ENCODE measurements at regions not wholly inside any gene's neighbourhood (a gene's known extent, or its start where the extent isn't known, plus 50 kb on each side); places are given as distances from the start of the nearest gene placed in this dataset.
"Not testable (repeated sequence)": the region's sequence is repeated elsewhere in the genome, so short reads cannot be mapped to it uniquely, and the experiment has no call there.

DNA sequence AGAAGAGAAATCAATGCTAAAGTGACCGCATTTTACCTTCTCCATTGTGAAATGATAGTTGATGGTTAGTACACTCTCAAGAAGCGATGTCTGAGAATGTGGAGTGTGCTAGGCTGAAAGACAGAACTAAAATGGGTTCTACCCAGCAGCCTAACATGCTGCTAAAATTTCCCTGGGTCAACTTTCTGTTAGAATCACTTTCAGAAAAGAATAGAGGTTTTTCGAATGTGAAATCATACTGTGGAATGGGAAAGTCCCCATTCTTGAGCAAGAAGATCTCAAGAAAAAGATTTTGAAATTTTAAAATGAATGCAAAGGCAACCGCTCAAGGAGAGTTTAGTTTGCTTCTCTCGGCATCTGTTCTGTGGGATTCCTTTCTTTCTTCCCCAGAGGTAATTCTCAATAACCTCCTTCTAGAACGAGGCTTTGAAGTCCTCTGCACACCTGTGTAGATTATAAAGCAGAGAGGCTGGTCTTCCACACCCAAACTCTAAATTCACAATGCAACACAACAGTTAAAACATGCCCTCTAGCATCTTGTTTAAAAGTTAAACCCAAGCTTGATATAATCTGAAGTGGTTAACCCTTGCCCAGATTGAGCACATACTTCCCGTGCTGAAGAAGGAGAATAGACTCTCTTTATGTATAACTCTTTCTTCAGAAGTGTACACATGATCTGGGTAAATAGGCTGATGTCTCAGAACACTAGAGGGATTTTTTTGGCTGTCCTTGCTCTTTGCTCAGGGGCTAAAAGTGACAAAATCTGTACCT, 208.7 kb upstream of the KLF3 start:
- no peak for FAIRE-seq
- DNase-seq (ENCODE audit: insufficient read length, low spot score), result no peak

DNA sequence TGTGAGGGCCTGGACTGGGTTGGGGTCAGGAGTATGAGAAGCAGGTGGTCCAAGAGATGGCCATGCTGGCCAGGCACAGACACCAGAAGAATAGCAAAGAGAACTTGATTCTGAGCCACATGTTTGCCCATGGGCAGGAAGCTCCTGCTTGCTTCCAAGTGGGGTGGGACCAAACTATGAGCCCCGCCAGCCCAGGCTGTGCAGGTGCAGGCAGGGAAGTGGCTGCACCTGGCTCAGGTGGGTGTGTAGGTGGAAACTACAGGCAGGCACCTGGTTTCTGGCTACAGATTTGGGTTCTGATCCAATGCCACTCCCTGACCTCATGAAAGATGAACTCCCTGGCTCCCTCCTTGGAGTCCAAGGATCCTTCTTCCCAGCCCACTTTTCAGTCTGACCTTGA, 207.9 kb upstream of the KLF3 start:
- FAIRE-seq (no peak), DNase-seq (ENCODE audit: insufficient read length, low spot score) (no peak)

DNA sequence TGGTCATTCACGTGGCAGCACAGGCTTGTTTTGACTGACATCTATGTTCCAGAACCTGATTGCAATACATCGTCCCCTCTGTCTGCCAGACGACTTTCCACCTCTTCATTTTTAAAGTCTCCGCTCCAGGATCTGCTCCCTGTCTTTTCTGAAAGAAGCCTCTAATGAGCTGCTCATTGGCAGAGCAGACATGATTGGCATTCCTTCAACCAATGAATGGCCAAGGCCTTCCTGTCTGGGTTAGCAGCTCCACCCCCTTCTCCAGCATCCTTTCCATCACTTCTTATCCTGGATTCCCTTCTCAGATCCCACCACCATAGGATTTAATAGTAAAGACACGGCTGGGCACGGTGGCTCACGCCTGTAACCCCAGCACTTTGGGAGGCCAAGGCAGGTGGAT, 202.7 kb upstream of the KLF3 start:
- no peak for DNase-seq (ENCODE audit: insufficient read length, low spot score)
- FAIRE-seq, result no peak

DNA sequence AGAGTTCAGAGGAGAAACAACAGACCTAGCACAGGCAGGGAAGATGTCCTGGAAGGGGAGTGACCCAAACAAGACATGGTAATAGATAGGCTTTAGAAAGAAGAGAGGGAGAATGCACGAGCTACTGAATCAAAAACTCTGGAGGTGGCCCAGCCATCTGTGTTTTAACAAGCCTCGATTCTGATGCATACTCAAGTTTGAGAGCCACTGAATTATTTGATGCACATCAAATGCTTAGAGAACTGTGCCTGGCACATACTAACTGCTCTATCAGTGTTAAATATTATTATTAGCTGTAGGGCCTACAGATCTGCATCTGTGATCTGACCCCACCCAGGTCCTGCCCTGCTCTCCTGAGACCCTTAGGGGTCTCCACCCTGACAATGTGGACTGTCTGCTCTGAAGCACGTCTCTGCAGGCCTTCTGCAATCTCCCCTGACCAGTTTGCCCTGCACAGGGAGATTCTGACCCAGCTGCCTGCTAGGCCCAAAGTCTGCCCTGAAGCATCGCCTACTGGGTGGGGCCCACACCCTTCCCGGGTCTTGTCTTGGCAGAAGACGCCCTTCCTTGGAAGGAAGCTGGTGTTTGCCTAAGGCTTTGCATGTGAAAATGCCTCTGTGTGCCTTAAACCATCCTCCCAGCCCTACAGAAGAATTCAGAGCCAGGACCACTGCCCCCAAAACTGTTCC, 201.5 kb upstream of the KLF3 start:
- DNase-seq (ENCODE audit: insufficient read length, low spot score) (no peak), FAIRE-seq (no peak)

DNA sequence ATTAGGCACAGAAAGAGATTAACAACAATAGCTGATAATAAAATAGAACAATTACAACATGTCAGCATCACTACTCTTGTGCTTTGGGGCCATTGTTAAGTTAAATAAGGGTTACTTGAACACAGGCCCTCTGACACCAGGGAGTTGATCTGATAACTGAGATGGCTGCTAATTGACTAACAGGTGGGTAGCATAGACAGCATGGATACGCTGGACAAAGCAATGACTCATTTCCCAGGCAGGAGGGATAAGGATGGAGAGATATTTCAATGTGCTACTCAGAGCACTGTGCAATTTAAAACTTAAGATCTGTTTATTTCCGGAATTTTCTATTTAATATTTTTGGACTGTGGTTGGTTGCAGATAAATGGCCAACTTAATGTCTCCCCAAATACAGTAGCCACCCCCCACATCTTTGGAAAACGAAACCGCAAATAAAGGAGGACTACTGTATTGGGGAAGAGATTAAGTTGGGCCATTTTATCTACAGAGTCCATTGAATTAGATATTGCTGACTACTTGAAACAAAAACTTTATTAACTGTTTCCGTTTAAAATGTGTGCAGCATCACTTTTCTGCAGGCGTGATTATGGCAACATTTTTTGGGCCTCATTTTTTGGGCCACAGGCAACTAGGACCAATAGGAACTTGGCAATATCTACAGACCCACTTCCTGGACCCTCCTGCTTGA, 200.6 kb upstream of the KLF3 start:
- no peak for DNase-seq (ENCODE audit: insufficient read length, low spot score)
- no peak for FAIRE-seq

DNA sequence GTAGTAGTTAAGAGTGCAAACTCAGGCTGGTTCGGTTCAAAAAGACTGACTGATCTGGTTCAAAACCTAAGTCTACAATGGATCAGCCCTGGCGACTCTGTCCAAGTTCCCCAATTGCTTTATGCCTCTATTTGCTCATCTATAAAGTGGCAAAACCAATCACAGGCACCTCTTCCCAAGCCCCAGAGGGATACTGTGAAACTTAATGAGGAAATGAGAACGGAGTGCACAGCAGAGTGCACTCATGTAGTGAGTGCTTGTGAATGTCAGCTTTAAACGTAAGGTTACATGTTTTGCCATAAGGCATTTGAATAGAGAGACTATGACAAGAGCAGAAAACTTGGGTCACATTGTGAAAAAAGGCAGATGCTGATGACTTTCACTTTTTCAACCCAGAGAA, 199.7 kb upstream of the KLF3 start:
- no peak for FAIRE-seq

DNA sequence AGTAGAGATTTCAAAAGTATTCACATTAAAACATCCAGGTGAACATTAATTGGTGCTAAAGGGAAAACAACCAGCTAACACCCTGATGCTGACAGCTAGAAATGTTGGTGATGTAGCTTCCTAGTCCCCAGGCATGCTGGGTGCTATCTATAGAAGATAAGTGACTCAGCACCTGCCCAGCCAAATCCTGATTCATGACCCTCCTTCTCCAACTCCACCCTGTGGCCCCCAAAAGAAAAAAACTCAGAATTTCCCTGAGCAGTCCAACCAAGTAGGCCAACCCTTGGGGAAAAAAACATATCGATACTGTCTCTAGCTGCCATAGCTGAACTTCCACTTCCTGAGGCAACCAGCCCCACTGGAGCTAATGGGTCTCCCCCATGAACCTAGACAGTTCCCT, 197.6 kb upstream of the KLF3 start:
- FAIRE-seq (no peak), DNase-seq (ENCODE audit: insufficient read length, low spot score) (no peak)

More for the DNA sequence above, 199.7 kb upstream of the KLF3 start:
- no peak for DNase-seq (ENCODE audit: insufficient read length, low spot score)

DNA sequence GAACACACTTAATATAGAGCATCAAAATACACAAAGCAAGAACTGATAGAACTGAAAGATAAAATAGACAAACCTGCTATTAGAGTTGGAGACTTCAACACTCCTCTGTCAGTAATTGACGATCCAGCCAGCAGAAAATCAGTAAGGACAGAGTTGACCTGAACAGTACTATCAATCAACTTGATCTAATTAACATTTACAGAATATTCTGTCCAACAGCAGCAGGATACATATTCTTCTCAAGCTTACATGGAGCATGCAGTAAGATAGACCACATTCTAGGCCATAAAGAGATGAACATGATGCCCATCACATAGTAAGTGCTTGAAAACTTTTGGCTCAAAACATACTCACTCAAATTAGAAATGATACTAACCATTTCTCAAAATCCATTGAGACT, 196.7 kb upstream of the KLF3 start:
- DNase-seq (ENCODE audit: insufficient read length, low spot score) (no peak), FAIRE-seq (no peak)

DNA sequence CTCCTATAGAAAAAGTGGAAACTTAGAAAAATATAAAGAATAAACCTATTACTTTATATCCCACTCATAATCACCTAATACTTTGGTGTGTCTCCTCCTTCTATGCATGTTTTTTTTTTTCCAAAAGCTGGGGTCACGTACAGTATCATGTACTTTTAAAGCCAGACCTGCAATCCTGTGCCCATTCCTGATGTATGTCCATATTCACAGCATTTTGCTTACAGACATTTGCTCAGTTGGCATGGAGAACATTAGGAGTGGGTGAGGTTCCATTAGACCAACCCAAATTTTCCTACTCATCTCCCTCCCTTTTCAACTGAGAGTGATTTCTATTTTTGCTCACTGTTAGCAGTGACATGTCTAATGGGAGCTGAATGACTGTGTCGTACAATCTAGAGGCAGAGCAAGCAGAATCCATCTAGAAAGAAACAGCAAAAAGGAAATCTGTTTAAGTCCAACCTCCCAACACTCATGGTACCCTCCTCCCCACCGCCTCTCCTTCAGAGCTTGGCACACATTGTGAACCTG, 195.6 kb upstream of the KLF3 start:
- DNase-seq (ENCODE audit: insufficient read length, low spot score) (no peak), FAIRE-seq (no peak)

DNA sequence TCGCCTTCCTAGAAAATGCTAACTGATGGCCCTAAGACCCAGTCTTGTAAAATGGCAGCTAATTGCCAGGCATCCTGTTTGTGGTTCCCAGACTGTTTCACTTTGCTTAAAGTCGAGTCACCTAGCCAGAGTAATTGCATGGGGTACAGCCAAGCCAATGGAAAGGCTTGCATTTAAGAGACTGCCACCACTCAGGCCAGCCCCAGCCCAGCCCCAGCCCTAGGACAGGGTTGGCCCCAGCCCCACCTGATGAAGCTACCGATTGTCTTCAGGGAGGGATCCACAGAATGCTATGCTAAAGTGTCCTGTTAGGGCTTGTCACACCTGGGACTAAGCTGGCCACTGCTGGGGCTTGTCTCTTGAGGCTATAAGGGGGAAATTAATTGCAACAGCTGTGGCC, 194.6 kb upstream of the KLF3 start:
- no peak for DNase-seq (ENCODE audit: insufficient read length, low spot score)

DNA sequence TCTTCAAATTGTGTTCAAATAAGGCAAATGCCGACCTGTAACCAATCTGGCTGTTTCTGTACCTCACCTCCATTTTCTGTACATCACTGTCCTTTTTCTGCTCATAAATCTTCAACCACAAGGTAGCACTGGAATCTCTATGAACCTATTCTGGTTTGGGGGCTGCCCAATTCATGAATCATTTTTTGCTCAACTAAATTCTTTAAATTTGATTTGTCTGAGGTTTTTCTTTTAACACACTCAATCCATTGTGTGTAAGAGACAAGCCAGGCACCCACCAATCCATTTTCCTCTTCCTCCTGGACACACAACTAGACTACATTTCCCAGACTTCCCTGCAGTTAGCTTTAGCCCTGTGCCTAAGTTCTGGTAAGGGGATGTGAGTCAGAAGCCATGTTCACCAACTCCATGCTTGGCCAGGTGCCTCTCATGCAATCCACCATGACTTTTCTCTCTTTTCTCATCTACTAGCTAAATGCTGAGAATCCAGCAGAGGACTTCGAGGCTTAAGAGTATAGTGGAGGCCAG, 193.2 kb upstream of the KLF3 start:
- FAIRE-seq (no peak), DNase-seq (ENCODE audit: insufficient read length, low spot score) (no peak)

More for the DNA sequence above, 194.6 kb upstream of the KLF3 start:
- no peak for FAIRE-seq

DNA sequence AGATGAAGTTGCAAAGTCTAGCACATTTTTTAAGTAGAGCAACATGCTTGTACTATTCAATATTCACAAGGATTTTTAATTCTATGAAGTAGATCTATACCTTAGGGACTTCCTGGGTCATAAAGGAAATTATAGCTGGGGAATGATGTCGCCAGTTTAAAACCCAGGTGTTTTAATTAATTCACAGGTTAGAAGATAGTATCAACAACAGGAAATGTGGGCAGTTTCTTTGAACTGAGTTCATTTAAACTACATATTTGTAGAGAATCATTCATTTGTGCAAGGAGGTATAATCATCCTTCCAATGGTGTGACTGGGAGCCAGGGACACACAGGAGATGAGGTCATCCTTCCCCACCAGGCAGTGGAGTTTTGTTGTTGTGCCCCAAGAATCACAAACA, 181.3 kb upstream of the KLF3 start:
- DNase-seq (ENCODE audit: insufficient read length, low spot score) (no peak), FAIRE-seq (no peak)

DNA sequence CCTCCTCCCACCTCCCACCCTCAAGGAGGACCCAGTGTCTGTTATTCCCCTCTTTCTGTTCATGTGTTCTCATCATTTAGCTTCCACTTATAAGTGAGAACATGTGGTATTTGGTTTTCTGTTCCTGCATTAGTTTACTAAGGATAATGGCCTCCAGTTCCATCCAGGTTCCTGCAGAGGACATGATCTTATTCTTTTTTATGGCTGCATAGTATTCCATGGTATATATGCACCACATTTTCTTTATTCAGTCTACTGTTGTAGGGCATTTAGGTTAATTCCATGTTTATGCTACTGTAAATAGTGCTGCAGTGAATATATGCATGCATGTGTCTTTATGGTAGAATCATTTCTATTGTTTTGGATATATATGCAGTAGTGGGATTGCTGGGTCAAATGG, 180.4 kb upstream of the KLF3 start:
- DNase-seq (ENCODE audit: insufficient read length, low spot score); FAIRE-seq: not testable (repeated sequence)

DNA sequence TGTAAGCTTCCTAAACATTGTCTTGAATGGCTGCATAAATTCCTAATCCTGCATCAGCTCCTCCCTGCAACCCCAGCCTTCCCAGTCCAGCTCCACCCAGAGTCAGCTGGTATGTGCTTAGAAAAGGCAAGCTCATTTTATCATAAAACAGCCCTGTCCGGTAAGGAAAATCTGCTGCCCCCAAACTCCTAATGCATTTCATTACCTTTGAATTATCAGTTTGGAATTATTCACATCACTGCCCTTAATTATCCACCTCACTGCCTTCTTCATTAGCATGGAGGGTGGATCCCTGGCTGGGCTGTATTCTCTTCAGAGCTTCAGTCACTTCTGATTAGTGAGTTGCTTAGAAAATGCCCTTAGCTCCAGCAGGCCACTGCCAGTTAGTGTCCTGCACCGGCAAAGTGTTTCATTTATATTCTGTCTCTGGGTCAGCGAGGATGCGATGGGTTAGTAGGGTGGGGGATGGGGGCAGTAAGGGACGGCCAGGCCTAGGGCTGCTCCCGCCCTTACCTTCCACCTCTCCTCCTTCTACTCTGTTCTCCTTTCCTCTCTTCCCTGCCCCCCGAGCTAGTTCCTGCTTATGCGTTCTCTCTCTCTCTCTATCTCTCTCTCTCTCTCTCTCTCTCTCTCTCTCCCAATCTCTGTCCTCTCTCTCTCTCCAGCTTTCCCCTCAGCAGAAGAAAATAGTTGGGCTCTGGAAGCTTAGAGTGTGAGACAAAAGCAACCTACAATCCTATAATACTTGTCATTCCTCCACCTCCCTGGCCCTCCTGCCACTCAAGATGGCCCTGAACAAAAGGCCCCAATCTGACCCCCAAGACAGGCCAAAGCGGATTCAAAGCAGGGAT, 174.8 kb upstream of the KLF3 start:
- no peak for FAIRE-seq
- no peak for DNase-seq (ENCODE audit: insufficient read length, low spot score)

DNA sequence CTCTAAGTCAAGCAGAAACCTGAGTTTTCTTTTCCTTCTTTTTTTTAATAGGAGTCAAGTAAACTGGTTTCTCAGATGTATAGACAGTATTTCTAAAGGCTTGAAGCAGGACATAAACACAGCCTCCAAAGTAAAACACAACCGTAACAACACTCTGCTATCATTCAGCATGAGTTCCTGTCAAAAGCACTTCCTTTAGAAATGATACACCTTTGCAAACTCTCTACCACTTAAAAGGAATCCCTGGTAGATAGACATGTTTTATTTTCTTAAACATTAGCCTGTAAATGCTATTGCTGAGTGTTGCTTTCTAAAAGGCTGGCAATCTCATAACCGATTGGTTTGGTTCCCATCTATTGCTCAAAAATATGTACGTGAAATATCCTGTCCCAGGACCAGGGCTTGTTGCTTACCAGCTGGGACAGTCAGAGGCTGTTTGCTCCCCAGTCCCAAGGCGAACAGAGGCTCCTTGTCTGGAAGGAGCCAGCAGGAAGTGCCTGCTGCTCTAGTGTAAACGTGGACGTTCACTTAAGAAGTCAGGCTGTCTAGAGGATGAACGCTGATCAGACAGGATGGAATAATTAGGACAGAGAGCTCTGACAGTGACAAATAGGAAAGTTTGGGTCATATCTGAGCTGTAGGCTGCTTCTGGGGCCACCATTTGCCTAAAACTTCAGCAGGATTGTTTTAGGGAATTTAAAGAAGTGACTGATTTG, 173.9 kb upstream of the KLF3 start:
- no peak for DNase-seq (ENCODE audit: insufficient read length, low spot score)
- FAIRE-seq, result no peak

DNA sequence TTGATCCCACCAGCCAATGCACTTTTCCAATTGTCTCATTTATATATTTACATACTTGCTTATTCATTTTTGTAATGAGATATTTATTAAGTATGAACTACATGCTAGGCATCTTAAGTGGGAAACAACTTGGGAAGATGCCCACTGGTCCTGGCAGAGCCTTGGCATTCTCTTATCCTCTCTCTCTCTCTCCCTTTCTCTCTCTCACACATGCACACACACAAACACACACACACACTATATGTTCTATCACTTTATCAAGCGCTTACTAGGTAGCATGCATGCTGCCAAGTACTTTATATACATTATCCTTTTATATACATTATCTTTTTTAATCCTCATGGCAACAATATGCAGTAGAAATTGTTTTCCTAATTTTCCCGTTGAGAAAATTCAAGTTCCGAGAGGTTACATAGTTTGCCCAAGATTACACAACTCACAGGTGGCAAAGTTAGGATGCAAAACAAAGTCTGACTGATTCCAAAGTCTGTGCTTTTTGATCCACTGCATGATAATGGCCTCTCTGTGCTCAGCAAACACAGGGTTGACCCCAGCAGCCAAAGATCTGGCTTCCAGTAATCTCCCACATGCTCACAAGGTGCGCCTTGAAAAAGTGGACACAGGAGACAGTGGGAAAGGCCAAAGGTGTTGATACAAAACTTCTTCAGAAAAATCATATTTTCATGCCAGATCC, 173.1 kb upstream of the KLF3 start:
- FAIRE-seq (no peak), DNase-seq (ENCODE audit: insufficient read length, low spot score) (no peak)

DNA sequence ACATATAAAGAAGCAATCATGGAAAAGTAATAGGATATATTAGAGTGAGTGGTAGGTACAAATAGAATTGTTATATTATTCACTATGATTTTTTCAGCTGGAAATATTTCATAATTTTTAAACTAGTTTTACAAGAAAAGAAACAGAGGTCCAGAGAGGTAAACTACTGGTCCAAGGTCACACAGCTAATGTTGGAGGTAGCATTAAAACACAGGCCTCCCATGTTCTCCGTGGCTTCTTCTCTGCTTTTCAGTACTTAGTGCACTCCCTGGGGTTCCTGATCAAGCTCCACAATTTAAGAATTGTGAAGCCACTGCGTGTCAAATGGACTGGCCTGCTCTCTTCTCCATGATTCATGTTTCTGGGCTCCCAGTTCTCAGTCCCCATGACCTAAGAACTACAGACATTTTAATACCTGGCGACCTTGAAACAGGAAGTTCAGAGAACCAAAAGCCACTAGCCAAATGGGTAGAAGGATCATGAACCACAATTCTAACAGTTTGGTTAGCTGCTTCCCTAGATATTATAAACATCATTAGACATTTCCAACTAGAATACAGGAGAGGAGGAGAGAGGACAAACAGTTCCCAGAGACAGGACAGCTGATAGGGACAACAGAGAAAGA, 172.0 kb upstream of the KLF3 start:
- FAIRE-seq, result no peak
- DNase-seq (ENCODE audit: insufficient read length, low spot score), result no peak

DNA sequence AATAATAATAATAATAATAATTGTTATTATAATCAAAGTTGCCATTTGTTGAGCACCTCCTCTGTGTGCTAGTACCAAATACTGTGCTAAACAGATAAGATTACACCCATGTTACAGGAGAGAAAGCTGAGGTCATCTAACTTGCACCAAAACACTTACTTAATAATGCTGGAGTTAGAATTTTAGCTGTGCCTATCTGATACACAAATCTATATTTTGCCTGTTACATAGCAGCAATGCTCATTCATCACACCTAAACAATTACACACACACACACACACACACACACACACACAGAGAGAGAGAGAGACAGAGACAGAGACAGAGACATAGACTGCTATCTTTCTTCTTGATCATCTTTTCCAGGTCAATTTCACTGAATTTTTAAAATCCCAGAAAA, 170.9 kb upstream of the KLF3 start:
- DNase-seq (ENCODE audit: insufficient read length, low spot score), result no peak
- FAIRE-seq, result no peak

DNA sequence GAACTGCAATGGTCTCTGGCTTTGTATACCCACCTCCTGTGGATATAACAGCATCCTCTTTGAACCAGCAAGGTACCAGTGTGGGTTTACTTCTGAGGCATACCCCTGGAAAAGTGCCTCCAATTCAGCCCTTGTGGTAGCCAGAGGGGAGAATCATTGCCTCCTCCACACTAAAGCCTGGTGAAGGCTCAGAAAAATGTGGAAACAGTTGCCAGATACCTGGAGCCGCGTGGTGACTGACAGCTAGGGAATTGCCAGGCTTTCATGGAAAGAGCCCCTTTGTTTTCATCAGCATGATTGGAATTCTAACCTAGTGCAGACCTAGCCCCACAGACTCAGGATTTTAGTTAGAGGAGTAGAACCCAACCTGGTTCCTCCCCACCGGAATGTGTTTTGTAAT, 168.6 kb upstream of the KLF3 start:
- DNase-seq (ENCODE audit: insufficient read length, low spot score), result no peak
- FAIRE-seq, result no peak
